ENCODE measurements at regions not wholly inside any gene's neighbourhood (a gene's known extent, or its start where the extent isn't known, plus 50 kb on each side); places are given as distances from the start of the nearest gene placed in this dataset.
A peak's percentile ranks its signal among the peaks of the same experiment; 100 is the strongest.

- DNase-seq = no peak
Measured at GRCh38 chr2:216553482-216554240, 55.0 kb downstream of the RPL37A start.

DNA sequence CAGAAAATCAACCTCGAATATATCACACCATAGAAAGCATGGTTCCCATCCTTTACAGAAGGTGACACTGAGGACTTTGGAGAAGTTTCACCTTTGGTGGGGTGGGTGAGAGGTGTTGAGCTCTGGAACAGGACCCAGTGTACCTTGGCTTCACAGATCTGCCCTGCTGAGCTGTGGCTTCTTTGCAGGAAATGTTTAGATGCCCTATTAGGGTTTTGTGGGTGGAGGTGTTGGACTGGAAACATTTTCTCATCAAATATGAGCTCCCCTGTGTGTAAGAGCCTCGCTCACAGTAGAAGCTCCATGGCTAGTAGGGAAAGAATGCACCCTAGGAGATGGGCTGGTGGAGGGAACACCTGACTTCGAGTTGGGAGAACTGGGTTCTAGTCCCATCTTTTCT is 55.6 kb downstream of the RPL37A start:
- DNase-seq = no peak

GRCh38 chr2:216554755-216555154 is 56.1 kb downstream of the RPL37A start:
- peak; percentile 82 for DNase-seq

GRCh38 chr2:216555274-216555673 is 56.6 kb downstream of the RPL37A start:
- DNase-seq = peak; percentile 39

DNA sequence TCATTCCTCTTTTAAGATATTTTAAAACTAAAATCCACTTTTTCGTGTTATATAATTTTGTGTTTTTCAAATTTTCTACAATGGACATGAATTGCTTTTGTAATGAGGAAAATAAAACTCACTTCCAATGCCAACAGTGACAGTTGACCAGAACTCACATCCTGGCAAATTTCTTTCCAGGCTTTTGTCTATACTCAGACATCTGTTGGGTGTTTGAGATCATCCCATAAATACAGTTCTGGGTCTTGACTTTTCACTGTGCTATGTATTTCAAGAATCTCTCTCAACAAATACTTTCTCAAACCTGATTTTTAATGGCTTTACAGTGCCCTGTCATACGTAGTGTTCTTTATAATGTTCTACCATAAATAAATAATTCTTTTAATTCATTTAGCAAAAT is 57.6 kb downstream of the RPL37A start:
- DNase-seq = no peak

DNA sequence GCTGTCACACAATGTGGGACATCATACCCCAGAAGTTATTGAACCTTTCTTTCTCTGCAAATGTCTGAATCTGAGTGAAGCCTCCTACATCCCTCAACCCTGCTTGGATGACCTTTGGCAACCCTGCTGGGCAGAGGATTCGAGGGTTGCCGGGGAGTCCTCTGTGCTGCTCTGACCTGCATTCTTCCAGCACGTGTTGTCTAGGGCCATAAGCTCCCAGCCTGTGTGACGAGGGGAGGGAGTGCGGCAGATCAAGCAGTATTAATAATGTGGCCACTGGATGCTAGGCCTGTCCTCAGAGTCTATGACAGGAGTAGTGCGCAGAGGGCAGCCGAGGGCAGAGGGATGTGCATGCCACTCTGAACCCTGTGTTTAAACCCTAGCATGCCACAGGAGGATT is 58.8 kb downstream of the RPL37A start:
- no peak for DNase-seq

GRCh38 chr2:216557820-216558219 is 59.2 kb downstream of the RPL37A start:
- no peak for DNase-seq

- DNase-seq = no peak
Measured at GRCh38 chr2:216559625-216560156, 61.0 kb downstream of the RPL37A start.

DNA sequence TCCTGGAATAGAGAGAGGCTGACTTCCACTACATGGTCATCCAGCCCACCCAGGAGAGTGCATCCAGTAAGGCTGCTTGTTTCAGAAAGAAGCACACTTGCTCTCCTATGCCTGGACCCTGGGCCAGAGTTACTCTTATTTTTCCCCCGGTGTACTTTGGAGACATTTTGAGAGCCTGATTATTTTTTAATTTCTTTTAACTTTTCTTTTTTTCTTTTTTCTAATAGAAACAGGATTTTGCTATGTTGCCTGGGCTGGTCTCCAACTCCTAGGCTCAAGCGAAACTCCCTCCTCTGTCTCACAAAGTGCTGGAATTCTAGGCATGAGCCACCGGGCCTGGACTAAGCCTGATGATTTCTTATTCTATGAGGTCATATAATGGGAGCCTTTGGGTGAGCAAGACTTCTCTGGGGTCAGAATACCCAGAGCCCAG is 62.2 kb downstream of the RPL37A start:
- DNase-seq = no peak

- no peak for DNase-seq
Measured at GRCh38 chr2:216562696-216563435, 64.2 kb downstream of the RPL37A start.

DNA sequence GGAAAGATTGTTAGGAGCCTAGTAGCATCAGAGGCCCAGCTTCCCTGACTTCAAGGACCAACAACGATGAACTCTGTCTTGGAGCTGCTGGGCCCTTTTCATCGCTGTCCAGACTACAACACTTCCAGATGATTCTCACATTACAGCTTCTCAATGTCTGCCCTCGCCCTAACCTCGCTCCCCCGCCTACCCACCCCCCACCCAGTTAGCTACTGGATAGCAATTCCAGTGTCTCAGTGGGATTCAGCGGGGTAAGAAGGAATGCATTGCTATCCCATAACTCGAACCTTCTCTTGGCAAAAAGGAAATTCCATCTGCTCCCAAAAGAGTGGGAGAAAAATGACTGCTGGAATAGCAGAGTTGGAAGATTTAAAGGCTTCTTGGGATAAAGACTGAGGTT is 65.0 kb downstream of the RPL37A start:
- no peak for DNase-seq

DNA sequence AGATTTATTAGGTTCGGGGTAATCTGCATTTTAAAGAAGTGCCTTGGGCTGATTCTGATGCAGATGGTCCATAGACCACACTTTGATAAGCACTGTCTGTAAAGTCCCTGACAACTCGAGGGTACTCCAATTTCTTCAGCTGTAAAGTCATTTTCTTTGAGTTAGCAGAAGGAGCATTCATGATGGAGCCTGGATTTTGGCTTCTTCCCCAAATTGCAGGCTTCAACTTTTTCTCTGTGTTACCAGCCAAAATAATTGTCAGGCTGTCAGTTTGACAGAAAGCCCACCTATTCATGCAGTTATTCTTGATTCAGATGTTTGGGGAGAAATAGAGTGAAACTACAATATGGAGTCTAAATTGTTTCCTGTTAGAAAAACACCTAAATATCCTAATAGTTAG is 66.0 kb downstream of the RPL37A start:
- no peak for DNase-seq

DNA sequence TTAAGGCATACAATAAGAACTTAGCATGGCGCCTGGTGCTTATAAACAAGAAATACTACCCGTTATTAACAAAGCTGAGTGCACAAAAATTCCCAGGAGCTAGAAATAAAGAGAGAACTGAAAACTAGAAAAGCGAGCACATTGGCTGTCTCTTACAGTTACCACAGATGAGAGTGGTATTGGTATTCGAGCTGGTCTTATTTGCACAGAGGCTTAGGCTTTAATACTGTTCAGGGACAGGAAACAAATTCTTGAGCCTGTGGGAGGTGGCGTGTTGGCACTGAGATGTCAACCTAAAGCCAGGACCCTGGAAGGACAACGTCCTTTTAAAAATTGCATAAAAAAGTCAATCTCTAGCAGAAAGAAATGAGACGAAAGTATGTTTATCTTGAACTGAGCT is 67.3 kb upstream of the IGFBP2 start:
- no peak for DNase-seq

DNA sequence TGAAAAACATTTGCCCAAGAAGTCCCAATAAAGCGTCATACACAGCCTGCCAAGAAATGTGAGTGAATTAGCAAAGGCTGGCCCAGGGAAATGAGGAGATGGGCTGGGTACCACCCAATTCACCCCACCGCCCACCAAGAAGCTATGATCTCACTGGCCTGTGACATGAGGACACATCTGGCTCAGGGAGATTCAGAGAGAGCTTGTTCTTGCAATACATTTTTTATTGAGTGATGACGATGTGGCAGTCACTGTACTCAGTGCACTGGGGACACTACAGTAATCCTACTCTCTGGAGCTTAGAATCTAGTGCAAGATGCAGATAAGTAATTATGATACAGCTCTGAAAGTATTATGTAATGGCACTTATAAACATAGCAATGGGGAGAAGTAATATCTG is 64.6 kb upstream of the IGFBP2 start:
- no peak for DNase-seq

DNA sequence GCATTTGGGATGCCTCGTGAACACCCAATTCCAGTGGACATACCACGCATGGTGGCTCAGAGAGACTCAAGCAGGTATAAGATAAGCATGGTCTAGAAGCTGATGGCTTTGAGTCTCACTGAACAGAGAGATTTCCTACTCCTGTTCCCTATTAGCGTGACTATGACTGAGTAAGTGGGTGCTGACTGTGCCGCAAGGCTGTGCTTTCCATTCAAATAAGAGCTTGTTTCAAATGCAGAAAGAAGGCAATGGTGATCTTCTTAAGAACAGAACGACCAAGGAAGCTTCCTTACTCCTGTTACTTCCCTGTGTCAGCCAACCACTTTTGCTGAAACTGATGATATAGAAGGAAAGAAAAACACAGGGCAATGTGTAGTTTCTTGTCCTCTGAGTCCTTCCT is 63.5 kb upstream of the IGFBP2 start:
- no peak for DNase-seq

GRCh38 chr2:216570357-216570756 is 62.9 kb upstream of the IGFBP2 start:
- no peak for DNase-seq

DNA sequence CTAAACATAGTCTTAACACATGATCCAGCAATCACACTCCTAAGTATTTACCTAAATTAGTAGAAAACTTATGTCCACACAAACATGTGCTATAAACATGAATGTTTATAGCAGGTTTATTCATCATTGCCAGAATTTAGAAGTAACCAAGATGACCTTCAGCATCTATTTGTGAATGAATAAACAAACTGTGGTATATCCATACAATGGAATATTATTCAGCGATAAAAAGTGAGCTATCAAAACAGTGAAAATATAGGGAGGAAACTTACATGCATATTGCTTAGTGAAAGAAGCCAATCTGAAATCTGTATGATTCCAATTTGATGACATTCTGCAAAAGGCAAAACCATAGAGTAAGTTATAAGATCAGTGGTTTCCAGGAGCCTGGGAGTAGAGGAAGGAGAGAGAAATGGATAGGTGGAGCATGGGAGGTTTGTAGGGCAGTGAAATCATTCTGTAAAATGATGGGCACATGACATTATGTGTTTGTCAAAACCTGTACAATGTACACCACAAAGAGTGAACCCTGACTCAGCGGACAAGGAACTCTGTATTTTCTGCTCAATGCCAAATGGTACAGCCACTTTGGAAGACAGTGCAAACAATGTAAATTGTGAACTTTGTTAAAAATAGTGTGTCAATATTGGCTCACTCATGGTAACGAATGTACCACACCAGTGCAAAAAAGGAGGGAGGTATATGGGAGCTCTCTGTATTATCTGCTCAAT is 61.9 kb upstream of the IGFBP2 start:
- no peak for DNase-seq

DNA sequence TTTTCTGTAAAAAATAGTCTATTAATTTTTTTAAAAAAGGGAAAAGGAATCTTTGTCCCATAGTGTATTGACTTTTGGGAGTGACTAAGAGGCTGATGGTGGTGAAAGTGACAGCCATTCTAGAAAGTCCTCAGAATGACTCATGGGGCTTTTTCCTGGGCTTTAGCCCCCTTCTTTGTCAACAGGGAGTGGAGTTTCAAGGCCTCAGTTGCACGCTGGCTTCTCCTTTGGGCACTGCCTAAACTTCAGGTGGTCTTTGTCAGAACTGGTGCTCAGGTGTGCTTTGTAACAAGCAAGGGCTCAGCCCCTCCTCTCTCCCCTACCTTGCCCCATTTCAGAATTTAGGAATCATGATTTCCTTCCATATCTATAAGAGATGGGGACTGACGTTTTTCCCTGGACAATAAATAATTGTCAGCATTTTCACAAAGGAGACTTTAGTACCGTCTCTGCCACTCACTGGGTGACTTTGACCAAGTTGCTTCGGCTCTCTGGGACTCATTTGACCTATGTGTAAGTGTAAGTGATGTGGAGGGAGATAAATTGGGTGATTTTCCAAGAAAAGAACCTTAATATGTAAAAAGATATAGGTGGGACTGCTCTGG is 61.2 kb upstream of the IGFBP2 start:
- DNase-seq = no peak

GRCh38 chr2:216572582-216573578 is 60.3 kb upstream of the IGFBP2 start:
- no peak for DNase-seq

DNA sequence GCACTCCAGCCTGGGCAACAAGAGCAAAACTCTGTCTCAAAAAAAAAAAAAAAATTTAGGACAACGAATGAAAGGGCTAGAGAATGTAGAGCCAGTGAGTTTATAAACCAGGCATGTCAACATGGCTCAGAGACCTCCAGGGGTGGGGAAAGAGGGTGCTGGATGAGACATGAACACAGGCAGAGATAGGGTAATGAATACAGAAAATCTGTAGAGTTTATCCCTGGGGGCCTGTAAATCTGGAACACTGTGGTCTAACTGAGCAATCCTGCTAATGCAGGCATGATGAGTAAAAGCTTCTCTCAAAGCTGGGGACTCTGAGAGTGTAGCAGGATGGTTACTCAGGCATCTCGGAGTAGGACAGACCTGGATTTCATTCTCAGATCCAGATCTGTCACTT is 59.2 kb upstream of the IGFBP2 start:
- no peak for DNase-seq

GRCh38 chr2:216574586-216574985 is 58.6 kb upstream of the IGFBP2 start:
- DNase-seq = no peak

- DNase-seq = no peak
Measured at GRCh38 chr2:216575465-216575864, 57.8 kb upstream of the IGFBP2 start.
